PC-9 (cell line): ENCODE measurements at regions not wholly inside any gene's neighbourhood (a gene's known extent, or its start where the extent isn't known, plus 50 kb on each side); places are given as distances from the start of the nearest gene placed in this dataset.

Experiments
- BruUV-seq: library from RNA; stranded (reverse); fragments of 400-500 nt; replicated peaks from 2 replicates; lab custom pipeline; 2021; lab: Mats Ljungman, UMichigan
- CTCF ChIA-PET: fragments of 300-600 bp; sonication (Branson Sonifier 250); formaldehyde crosslinking; loops from one replicate; lab custom pipeline; 2022; ENCODE audit warnings: antibody characterized with exemption; lab: Charles Lee
- POLR2A ChIA-PET: fragments of 300-600 bp; sonication (Branson Sonifier 250); formaldehyde crosslinking; loops from one replicate; lab custom pipeline; 2022; ENCODE audit warnings: antibody characterized with exemption; ENCODE audit not compliant: unreplicated experiment; lab: Charles Lee
- DNase-seq, 2 experiments: peaks; one replicate each; pipeline versions ENCODE4 v3.0.0 to v3.0.0-alpha.2; 2015 to 2022; ENCODE audit warnings: mixed read lengths in 1 of 2
- H2AFZ ChIP-seq: fragments of 200-600 bp; sonication (generic); 2 replicates; pipeline ENCODE4 v1.8.1; 2017; ENCODE audit warnings: antibody characterized with exemption
- H3F3A ChIP-seq: fragments of 200-600 bp; sonication (generic); 2 replicates; pipeline ENCODE4 v1.8.1; 2017; ENCODE audit warnings: antibody characterized with exemption, mild to moderate bottlenecking, low read depth; ENCODE audit not compliant: insufficient read depth
- H3K27ac ChIP-seq: fragments of 200-600 bp; sonication (generic); 2 replicates; pipeline ENCODE4 v1.6.1; 2016; ENCODE audit warnings: mixed run types
- H3K27me3 ChIP-seq: fragments of 200-600 bp; sonication (generic); 2 replicates; pipeline ENCODE4 v1.6.1; 2016; ENCODE audit warnings: low read depth, mixed run types; ENCODE audit not compliant: insufficient read depth
- H3K36me3 ChIP-seq: fragments of 200-600 bp; sonication (generic); 2 replicates; pipeline ENCODE4 v1.6.1; 2016; ENCODE audit warnings: low read depth, mixed run types
- H3K4me1 ChIP-seq: fragments of 200-600 bp; sonication (generic); replicated peaks from 2 replicates; pipeline ENCODE4 v1.6.1; 2016; ENCODE audit warnings: mixed run types; ENCODE audit not compliant: insufficient read depth
- H3K4me2 ChIP-seq: fragments of 200-600 bp; sonication (generic); 2 replicates; pipeline ENCODE4 v1.6.1; 2017; ENCODE audit warnings: mixed run types
- H3K4me3 ChIP-seq: fragments of 200-600 bp; sonication (generic); 2 replicates; pipeline ENCODE4 v1.6.1; 2016; ENCODE audit warnings: mixed run types
- H3K79me2 ChIP-seq: fragments of 200-600 bp; sonication (generic); 2 replicates; pipeline ENCODE4 v1.6.1; 2017; ENCODE audit warnings: low read depth, mixed run types
- H3K9me2 ChIP-seq: fragments of 200-600 bp; sonication (generic); 2 replicates; pipeline ENCODE4 v1.8.1; 2017; ENCODE audit warnings: mild to moderate bottlenecking; ENCODE audit not compliant: insufficient read depth
- H3K9me3 ChIP-seq: fragments of 200-600 bp; sonication (generic); 2 replicates; pipeline ENCODE4 v1.8.1; 2016; ENCODE audit warnings: low read depth; ENCODE audit not compliant: insufficient read depth
- H4K20me1 ChIP-seq: fragments of 200-600 bp; sonication (generic); 2 replicates; pipeline ENCODE4 v1.8.1; 2017; ENCODE audit not compliant: insufficient read depth
- EZH2 ChIP-seq: fragments of 200-600 bp; sonication (generic); IDR thresholded peaks from 2 replicates; pipeline ENCODE4 v1.8.0; 2017; ENCODE audit warnings: antibody characterized with exemption, low read depth
- intact Hi-C: fragments of 100-400 bp; cut with micrococcal nuclease; formaldehyde crosslinking; loops from one replicate; pipeline ENCODE4 v1.10.0; 2022; ENCODE audit not compliant: unreplicated experiment
- TF ChIP-seq, protein P1 (sequence below): fragments of 200-600 bp; sonication (generic); conservative IDR thresholded peaks from 2 replicates; pipeline ENCODE4 v1.6.1; 2017; ENCODE audit warnings: mixed run types, antibody characterized with exemption, mild to moderate bottlenecking, moderate library complexity

DNA sequence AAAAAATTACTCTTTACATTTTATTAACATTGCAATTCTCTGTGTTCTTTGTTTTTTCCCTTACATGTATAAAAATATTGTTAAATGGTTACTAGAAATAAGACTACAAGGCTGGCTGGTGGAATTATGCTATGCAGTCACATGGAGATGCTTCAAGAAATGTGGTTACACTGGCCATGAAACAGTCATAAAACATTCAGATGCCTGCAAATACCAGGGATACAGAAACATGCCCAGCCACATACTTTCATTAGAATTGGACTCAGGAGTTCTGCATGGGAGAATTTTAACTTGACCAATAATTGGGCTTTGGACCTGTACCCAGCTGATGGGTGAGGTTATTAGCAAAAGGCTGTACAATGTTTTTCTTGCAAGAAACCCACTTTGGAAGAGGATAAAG lies 1407.7 kb upstream of the SLC10A2 start:
- Histone ChIP-seq H3K36me3 (no peaks in the 10 kb centered on the region), H3K4me1 (no peaks in the 10 kb centered on the region), H3K4me2 (no peak overlapping the region), H3K9me3 (no peaks in the 10 kb centered on the region; the same call in 1 of the 2 replicates), H3K27ac (no peak overlapping the region), H3F3A (no peaks in the 10 kb centered on the region), H3K4me3 (no peak overlapping the region), H3K27me3 (no peaks in the 10 kb centered on the region), H4K20me1 (no peaks in the 10 kb centered on the region), H3K79me2 (no peaks in the 10 kb centered on the region), H3K9me2 (no peaks in the 10 kb centered on the region; the same call in 1 of the 2 replicates), H2AFZ (no peak overlapping the region)
- intact Hi-C loops: no loop called here
- ChIA-PET POLR2A (no interaction called here), CTCF (no interaction called here)
- TF ChIP-seq, protein P1, sequence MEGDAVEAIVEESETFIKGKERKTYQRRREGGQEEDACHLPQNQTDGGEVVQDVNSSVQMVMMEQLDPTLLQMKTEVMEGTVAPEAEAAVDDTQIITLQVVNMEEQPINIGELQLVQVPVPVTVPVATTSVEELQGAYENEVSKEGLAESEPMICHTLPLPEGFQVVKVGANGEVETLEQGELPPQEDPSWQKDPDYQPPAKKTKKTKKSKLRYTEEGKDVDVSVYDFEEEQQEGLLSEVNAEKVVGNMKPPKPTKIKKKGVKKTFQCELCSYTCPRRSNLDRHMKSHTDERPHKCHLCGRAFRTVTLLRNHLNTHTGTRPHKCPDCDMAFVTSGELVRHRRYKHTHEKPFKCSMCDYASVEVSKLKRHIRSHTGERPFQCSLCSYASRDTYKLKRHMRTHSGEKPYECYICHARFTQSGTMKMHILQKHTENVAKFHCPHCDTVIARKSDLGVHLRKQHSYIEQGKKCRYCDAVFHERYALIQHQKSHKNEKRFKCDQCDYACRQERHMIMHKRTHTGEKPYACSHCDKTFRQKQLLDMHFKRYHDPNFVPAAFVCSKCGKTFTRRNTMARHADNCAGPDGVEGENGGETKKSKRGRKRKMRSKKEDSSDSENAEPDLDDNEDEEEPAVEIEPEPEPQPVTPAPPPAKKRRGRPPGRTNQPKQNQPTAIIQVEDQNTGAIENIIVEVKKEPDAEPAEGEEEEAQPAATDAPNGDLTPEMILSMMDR: no peak
- TF ChIP-seq EZH2: no peak
- BruUV-seq: no TSS peak
- DNase-seq: no peak

- no peaks in the 10 kb centered on the region for H3K79me2 ChIP-seq
- H3F3A ChIP-seq: no peaks in the 10 kb centered on the region
- no peaks in the 10 kb centered on the region for H3K36me3 ChIP-seq
- no peaks in the 10 kb centered on the region for H3K9me3 ChIP-seq
- TF ChIP-seq, protein P1: no peak
- no peak for TF ChIP-seq EZH2
- no peak overlapping the region for H3K27ac ChIP-seq
- H3K4me2 ChIP-seq: no peak overlapping the region
- intact Hi-C loops: no loop called here
- CTCF ChIA-PET: no interaction called here
- H4K20me1 ChIP-seq: no peaks in the 10 kb centered on the region
- no peak overlapping the region for H2AFZ ChIP-seq
- H3K9me2 ChIP-seq: 0 out of 2 replicates have a peak, but pooled peaks cover 2% of the 10 kb centered on the region
- no TSS peak for BruUV-seq
- DNase-seq: peak in 1 of 2 experiments; percentile 37
- H3K4me1 ChIP-seq: no peaks in the 10 kb centered on the region
- H3K4me3 ChIP-seq: no peak overlapping the region
- no peaks in the 10 kb centered on the region for H3K27me3 ChIP-seq
- POLR2A ChIA-PET: no interaction called here
These were observed 1399.8 kb upstream of the SLC10A2 start for GRCh38 chr13:104466016-104466415.

- DNase-seq: no peak
- Histone ChIP-seq H3K9me3 (no peaks in the 10 kb centered on the region), H3K79me2 (no peaks in the 10 kb centered on the region), H3K27ac (no peak overlapping the region), H3K4me2 (no peak overlapping the region), H4K20me1 (no peaks in the 10 kb centered on the region), H3K4me3 (no peak overlapping the region), H2AFZ (no peak overlapping the region), H3F3A (no peaks in the 10 kb centered on the region), H3K27me3 (no peaks in the 10 kb centered on the region), H3K9me2 (no peaks in the 10 kb centered on the region; the same call in 1 of the 2 replicates), H3K4me1 (peaks cover 7% of the 10 kb centered on the region), H3K36me3 (no peaks in the 10 kb centered on the region)
- ChIA-PET CTCF (interaction anchor here (0.7 kb wide), 1 partner anchor 696 kb away, joined by 8 read pairs; no protein-coding TSS in a partner anchor), POLR2A (no interaction called here)
- BruUV-seq: no TSS peak
- intact Hi-C loops: no loop called here
- TF ChIP-seq, protein P1: no peak
- TF ChIP-seq EZH2: no peak
These were observed 1394.8 kb upstream of the SLC10A2 start for GRCh38 chr13:104461049-104461448.
